ENCODE measurements at regions not wholly inside any gene's neighbourhood (a gene's known extent, or its start where the extent isn't known, plus 50 kb on each side); places are given as distances from the start of the nearest gene placed in this dataset.

GRCh38 chr1:69109277-69109676, 458.4 kb upstream of the LRRC7 start:
- TF ChIP-seq RARB (CRISPR knock-in tag; IDR thresholded peaks at IDR 0.05) (no peak), PPARA (CRISPR knock-in tag; IDR thresholded peaks at IDR 0.05; ENCODE audit: borderline replicate concordance) (no peak), ZFP3 (CRISPR knock-in tag; IDR thresholded peaks at IDR 0.05) (no peak), ESRRG (CRISPR knock-in tag; IDR thresholded peaks at IDR 0.05) (no peak), ARNTL (CRISPR knock-in tag; IDR thresholded peaks at IDR 0.05; ENCODE audit: borderline replicate concordance, low read depth) (no peak), CSRNP3 (CRISPR knock-in tag; IDR thresholded peaks at IDR 0.05) (no peak), ZNF8 (CRISPR knock-in tag; IDR thresholded peaks at IDR 0.05) (no peak), CREB5 (CRISPR knock-in tag; IDR thresholded peaks at IDR 0.05; ENCODE audit: low read depth) (no peak), PATZ1 (CRISPR knock-in tag; IDR thresholded peaks at IDR 0.05; ENCODE audit: borderline replicate concordance) (no peak), OSR1 (CRISPR knock-in tag; IDR thresholded peaks at IDR 0.05) (no peak), CSDC2 (CRISPR knock-in tag; IDR thresholded peaks at IDR 0.05) (no peak), ZC3H10 (CRISPR knock-in tag; IDR thresholded peaks at IDR 0.05) (no peak), ZNF565 (CRISPR knock-in tag; conservative IDR thresholded peaks at IDR 0.05; ENCODE audit: low read depth) (no peak), GLIS3 (CRISPR knock-in tag; IDR thresholded peaks at IDR 0.05) (no peak)
